A549 (cell line): ENCODE measurements at regions not wholly inside any gene's neighbourhood (a gene's known extent, or its start where the extent isn't known, plus 50 kb on each side); places are given as distances from the start of the nearest gene placed in this dataset.

Source experiments
- ATAC-seq, 2 experiments: fragments of 200-7000 bp in 1 of 2; fragments of >200 bp in 1 of 2; cut with Nextera tagmentation in 1 of 2; cut with Tn5 transposase in 1 of 2; 3 replicates each; pipeline versions ENCODE4 v1.8.0 to v1.9.1; 2018 to 2020; ENCODE audit warnings: mild to moderate bottlenecking in 1 of 2, moderate library complexity in 1 of 2
- CTCF ChIA-PET: fragments of 300-600 bp; sonication (Branson Sonifier 250); formaldehyde crosslinking; extraction: SDS; loops from one replicate; lab custom pipeline; 2021; ENCODE audit warnings: antibody characterized with exemption, inconsistent platforms; lab: Yijun Ruan, JAX
- POLR2A ChIA-PET: fragments of 350-600 bp; formaldehyde crosslinking; extraction: SDS; loops from one replicate; lab custom pipeline; 2021; ENCODE audit warnings: antibody characterized with exemption, inconsistent platforms; lab: Yijun Ruan, JAX
- DNase-seq, 2 experiments: peaks; one replicate each; pipeline versions ENCODE4 v3.0.0 to v3.0.0-alpha.2; 2011 to 2016; ENCODE audit warnings: low read depth in 1 of 2, low spot score in 1 of 2
- FAIRE-seq: peaks from 2 replicates; lab custom pipeline; 2011; peaks lifted over from hg19 to GRCh38; lab: Jason Lieb, UNC
- H3K27ac ChIP-seq, 2 experiments: fragments of >200 bp; sonication (Bioruptor Twin); formaldehyde crosslinking; 3 replicates each; pipeline ENCODE4 v1.5.1; 2016 to 2017
- H3K4me1 ChIP-seq: fragments of >200 bp; sonication (Bioruptor Twin); formaldehyde crosslinking; 3 replicates; pipeline ENCODE4 v1.6.1; 2016
- H3K4me2 ChIP-seq: fragments of >200 bp; sonication (Bioruptor Twin); formaldehyde crosslinking; 3 replicates; pipeline ENCODE4 v1.6.1; 2016
- H3K4me3 ChIP-seq: fragments of >200 bp; sonication (Bioruptor Twin); formaldehyde crosslinking; 3 replicates; pipeline ENCODE4 v1.5.1; 2016
- H3K9me3 ChIP-seq: fragments of >200 bp; sonication (Bioruptor Twin); formaldehyde crosslinking; 3 replicates; pipeline ENCODE4 v1.6.1; 2016
- CBX8 ChIP-seq: fragments of 200-600 bp; sonication (generic); IDR thresholded peaks from 2 replicates; pipeline ENCODE4 v1.6.1; 2016
- E2F6 ChIP-seq: IDR thresholded peaks from 2 replicates; pipeline ENCODE4 v1.6.1; 2012; ENCODE audit warnings: low read depth, borderline replicate concordance
- EHMT2 ChIP-seq: fragments of 200-600 bp; sonication (generic); IDR thresholded peaks from 2 replicates; pipeline ENCODE4 v1.6.1; 2016; ENCODE audit warnings: antibody characterized with exemption, low read depth, mild to moderate bottlenecking, moderate library complexity
- ELK1 ChIP-seq: fragments of 150-350 bp; IDR thresholded peaks from 2 replicates; pipeline ENCODE4 v1.6.1; 2014; ENCODE audit warnings: low read depth, mild to moderate bottlenecking, low read length
- EP300 ChIP-seq, 2 experiments: fragments of >200 bp; sonication (Bioruptor Twin); formaldehyde crosslinking; IDR thresholded peaks; 2 replicates in 1 of 2; 3 replicates in 1 of 2; pipeline ENCODE4 v1.6.1; 2016 to 2017
- FOSB ChIP-seq: fragments of 250-450 bp; sonication (Bioruptor Pico); IDR thresholded peaks from 2 replicates; pipeline ENCODE4 v1.5.0; 2020; ENCODE audit warnings: mild to moderate bottlenecking, moderate library complexity
- FOSL2 ChIP-seq, 2 experiments: fragments of 450-650 bp in 1 of 2; fragments of >200 bp in 1 of 2; sonication (Bioruptor Twin) in 1 of 2; formaldehyde crosslinking; IDR thresholded peaks; 2 replicates each; pipeline versions ENCODE4 v1.5.0 to v1.6.1; 2016 to 2020; ENCODE audit warnings: mild to moderate bottlenecking in 1 of 2, moderate library complexity in 1 of 2
- GATA3 ChIP-seq: IDR thresholded peaks from 2 replicates; pipeline ENCODE4 v1.6.1; 2012; ENCODE audit warnings: borderline replicate concordance
- HES2 ChIP-seq: fragments of >200 bp; sonication (Bioruptor Twin); formaldehyde crosslinking; IDR thresholded peaks from 2 replicates; pipeline ENCODE4 v1.6.1; 2016
- HEYL ChIP-seq: fragments of 250-450 bp; sonication (Bioruptor Pico); IDR thresholded peaks from 2 replicates; pipeline ENCODE4 v1.8.0; 2021; ENCODE audit warnings: mild to moderate bottlenecking, moderate library complexity
- HMGXB4 ChIP-seq: fragments of 250-450 bp; sonication (Bioruptor Pico); IDR thresholded peaks from 2 replicates; pipeline ENCODE4 v1.5.0; 2021; ENCODE audit warnings: mild to moderate bottlenecking, moderate library complexity, borderline replicate concordance
- HOXA7 ChIP-seq: fragments of 250-450 bp; sonication (Bioruptor Pico); IDR thresholded peaks from 2 replicates; pipeline ENCODE4 v1.5.0; 2020; ENCODE audit warnings: mild to moderate bottlenecking, moderate library complexity
- HOXB5 ChIP-seq: fragments of 250-450 bp; sonication (Bioruptor Pico); IDR thresholded peaks from 2 replicates; pipeline ENCODE4 v1.5.0; 2020; ENCODE audit warnings: mild to moderate bottlenecking, moderate library complexity
- KDM1A ChIP-seq: fragments of 200-600 bp; sonication (generic); IDR thresholded peaks from 2 replicates; pipeline ENCODE4 v1.6.1; 2016; ENCODE audit warnings: low read depth, mild to moderate bottlenecking
- MAZ ChIP-seq: fragments of 150-350 bp; IDR thresholded peaks from 2 replicates; pipeline ENCODE4 v1.6.1; 2014; ENCODE audit warnings: antibody characterized with exemption, low read depth, low read length, borderline replicate concordance
- MYC ChIP-seq: IDR thresholded peaks from 2 replicates; pipeline ENCODE4 v1.6.1; 2012; ENCODE audit warnings: mild to moderate bottlenecking, inconsistent platforms, low read length, improper control_type of control experiment, borderline replicate concordance
- NFE2L2 ChIP-seq: fragments of 150-350 bp; conservative IDR thresholded peaks from 2 replicates; pipeline ENCODE4 v1.6.1; 2014; ENCODE audit warnings: low read length
- NPAS2 ChIP-seq: fragments of 250-450 bp; sonication (Bioruptor Pico); IDR thresholded peaks from 2 replicates; pipeline ENCODE4 v1.8.0; 2022; ENCODE audit warnings: mild to moderate bottlenecking, moderate library complexity, borderline replicate concordance
- PBX3 ChIP-seq: IDR thresholded peaks from 2 replicates; pipeline ENCODE4 v1.6.1; 2012
- POLR2A ChIP-seq: IDR thresholded peaks from 2 replicates; pipeline ENCODE4 v1.6.1; 2012; ENCODE audit warnings: mild to moderate bottlenecking, low read length
- POLR2AphosphoS2 ChIP-seq: conservative IDR thresholded peaks from 2 replicates; pipeline ENCODE4 v1.6.1; 2012; ENCODE audit warnings: low read length, improper control_type of control experiment, inconsistent platforms
- RAD21 ChIP-seq, 2 experiments: fragments of >200 bp in 1 of 2; sonication (Bioruptor Twin) in 1 of 2; formaldehyde crosslinking in 1 of 2; IDR thresholded peaks in 1 of 2; conservative IDR thresholded peaks in 1 of 2; 2 replicates in 1 of 2; 3 replicates in 1 of 2; pipeline ENCODE4 v1.6.1; 2012 to 2018; ENCODE audit warnings: inconsistent platforms in 1 of 2
- RFX5 ChIP-seq: fragments of 450-650 bp; IDR thresholded peaks from 2 replicates; pipeline ENCODE4 v1.7.1; 2014; ENCODE audit warnings: antibody characterized with exemption, mild to moderate bottlenecking, moderate library complexity
- RNF2 ChIP-seq: fragments of 200-600 bp; sonication (generic); IDR thresholded peaks from 2 replicates; pipeline ENCODE4 v1.6.1; 2016; ENCODE audit warnings: low read depth, mild to moderate bottlenecking, antibody characterized with exemption, moderate library complexity, borderline replicate concordance
- SMC3 ChIP-seq: fragments of >200 bp; sonication (Bioruptor Twin); formaldehyde crosslinking; IDR thresholded peaks from 3 replicates; pipeline ENCODE4 v1.6.1; 2018; ENCODE audit warnings: inconsistent platforms
- TFCP2L1 ChIP-seq: fragments of 250-450 bp; sonication (Bioruptor Pico); IDR thresholded peaks from 2 replicates; pipeline ENCODE4 v1.5.0; 2021; ENCODE audit warnings: mild to moderate bottlenecking
- USF2 ChIP-seq: fragments of 450-650 bp; IDR thresholded peaks from 2 replicates; pipeline ENCODE4 v1.6.1; 2014; ENCODE audit warnings: antibody characterized with exemption
- WGBS: methylation state at CpG from one replicate; pipeline ENCODE4 v1.1.6; 2017; ENCODE audit errors: missing lambda C conversion rate; 5-methylcytosine and 5-hydroxymethylcytosine counted together

- POLR2A ChIA-PET, result no interaction called here
- no peak for TF ChIP-seq NFE2L2
- TF ChIP-seq RFX5, result no peak
- TF ChIP-seq RNF2, result no peak
- no peak for TF ChIP-seq EHMT2
- TF ChIP-seq USF2, result no peak
- no peak for TF ChIP-seq RAD21 (conservative IDR thresholded peaks at IDR 0.05 in 1 of 2, IDR thresholded peaks at IDR 0.05 in 1 of 2)
- TF ChIP-seq HOXB5 (CRISPR knock-in tag), result no peak
- TF ChIP-seq HES2, result no peak
- TF ChIP-seq FOSB, result no peak
- TF ChIP-seq PBX3, result no peak
- no peak for TF ChIP-seq HOXA7
- TF ChIP-seq POLR2A, result no peak
- TF ChIP-seq FOSL2 (IDR thresholded peaks at IDR 0.05), result no peak
- TF ChIP-seq FOSL2 (CRISPR knock-in tag; IDR thresholded peaks at IDR 0.05), result no peak
- TF ChIP-seq GATA3, result no peak
- TF ChIP-seq HMGXB4, result no peak
- no peak for TF ChIP-seq EP300 (IDR thresholded peaks at IDR 0.05)
- TF ChIP-seq CBX8, result no peak
- TF ChIP-seq MYC, result no peak
- no peak for TF ChIP-seq NPAS2 (CRISPR knock-in tag)
- no peak for TF ChIP-seq KDM1A
- TF ChIP-seq, all 56 proteins: peak for 0
- no peak for FAIRE-seq
- Histone ChIP-seq H3K4me1 (no peaks in the 10 kb centered on the region), H3K4me3 (no peak overlapping the region), H3K9me3 (no peaks in the 10 kb centered on the region), H3K4me2 (no peak overlapping the region), H3K27ac (no peak overlapping the region)
- CTCF ChIA-PET, result interaction anchor here (1.1 kb wide), 1 partner anchor 9 kb away, joined by 3 read pairs; no protein-coding TSS in a partner anchor
- under 1% methylated on average over 4 of the region's 4 CpGs for WGBS
- ATAC-seq, result no peak
- no peak for DNase-seq
Observed at GRCh38 chr20:17168026-17168612, 58.7 kb upstream of the PCSK2 start.

- ChIA-PET CTCF (interaction anchor here (1.1 kb wide), 1 partner anchor 11 kb away, joined by 3 read pairs; no protein-coding TSS in a partner anchor), POLR2A (no interaction called here)
- no peak for ATAC-seq
- FAIRE-seq, result no peak
- H3K4me3 ChIP-seq, result no peak overlapping the region
- H3K9me3 ChIP-seq, result no peaks in the 10 kb centered on the region
- no peak overlapping the region for H3K27ac ChIP-seq
- no peak overlapping the region for H3K4me2 ChIP-seq
- DNase-seq, result no peak
- no peaks in the 10 kb centered on the region for H3K4me1 ChIP-seq
- WGBS, result 18% methylated on average over 5 of the region's 5 CpGs
- TF ChIP-seq POLR2AphosphoS2 (no peak), E2F6 (no peak), FOSL2 (IDR thresholded peaks at IDR 0.05) (no peak), FOSL2 (CRISPR knock-in tag; IDR thresholded peaks at IDR 0.05) (no peak), GATA3 (no peak), ELK1 (no peak), MAZ (no peak), SMC3 (no peak), EP300 (IDR thresholded peaks at IDR 0.05) (no peak), HMGXB4 (no peak), TFCP2L1 (no peak), HEYL (CRISPR knock-in tag) (no peak)
Observed at GRCh38 chr20:17169585-17170136, 57.2 kb upstream of the PCSK2 start.
